WERI-Rb-1 (cell line): ENCODE measurements at regions not wholly inside any gene's neighbourhood (a gene's known extent, or its start where the extent isn't known, plus 50 kb on each side); places are given as distances from the start of the nearest gene placed in this dataset.

ENCODE experiments used
- DNase-seq: peaks from one replicate; pipeline ENCODE4 v3.0.0-alpha.2; 2020
- H3K27ac ChIP-seq: fragments of 250-450 bp; sonication (Bioruptor Pico); 2 replicates; pipeline ENCODE4 v1.5.1; 2020; ENCODE audit warnings: mild to moderate bottlenecking, moderate library complexity
- H3K27me3 ChIP-seq: fragments of 250-450 bp; sonication (Bioruptor Pico); 2 replicates; pipeline ENCODE4 v1.5.1; 2021; ENCODE audit warnings: mild to moderate bottlenecking, low read depth, moderate library complexity; ENCODE audit not compliant: insufficient read depth, severe bottlenecking
- H3K36me3 ChIP-seq: fragments of 250-450 bp; sonication (Bioruptor Pico); 2 replicates; pipeline ENCODE4 v1.5.1; 2020; ENCODE audit warnings: mild to moderate bottlenecking, moderate library complexity
- H3K4me3 ChIP-seq: 2 replicates; pipeline ENCODE4 v1.5.1; 2011; ENCODE audit warnings: low read depth, mild to moderate bottlenecking, control low read depth, low read length
- H3K9me3 ChIP-seq: fragments of 250-450 bp; sonication (Bioruptor Pico); 2 replicates; pipeline ENCODE4 v1.5.1; 2021; ENCODE audit warnings: mild to moderate bottlenecking, moderate library complexity; ENCODE audit not compliant: severe bottlenecking
- CTCF ChIP-seq: IDR thresholded peaks from 2 replicates; pipeline ENCODE4 v1.5.1; 2011; ENCODE audit warnings: low read depth, mild to moderate bottlenecking, control low read depth, inconsistent platforms, low read length

GRCh38 chr18:29874519-29875098, 1167.9 kb downstream of the DSC3 start:
- peak; percentile 31 for DNase-seq
- Histone ChIP-seq H3K9me3 (no peaks in the 10 kb centered on the region), H3K36me3 (no peaks in the 10 kb centered on the region), H3K4me3 (no peak overlapping the region), H3K27ac (no peak overlapping the region), H3K27me3 (no peaks in the 10 kb centered on the region)
- peak; percentile 48 for TF ChIP-seq CTCF

GRCh38 chr18:29873211-29873610, 1169.3 kb downstream of the DSC3 start:
- Histone ChIP-seq H3K27ac (no peak overlapping the region), H3K27me3 (no peaks in the 10 kb centered on the region), H3K9me3 (no peaks in the 10 kb centered on the region), H3K36me3 (no peaks in the 10 kb centered on the region), H3K4me3 (no peak overlapping the region)
- no peak for DNase-seq
- TF ChIP-seq CTCF, result no peak

GRCh38 chr18:29871246-29871645, 1171.3 kb downstream of the DSC3 start:
- no peak for TF ChIP-seq CTCF
- Histone ChIP-seq H3K27ac (no peak overlapping the region), H3K4me3 (no peak overlapping the region), H3K27me3 (no peaks in the 10 kb centered on the region), H3K36me3 (no peaks in the 10 kb centered on the region), H3K9me3 (no peaks in the 10 kb centered on the region)
- DNase-seq, result no peak

- H3K27me3 ChIP-seq, result no peaks in the 10 kb centered on the region
Observed at GRCh38 chr18:29862824-29863223, 1179.7 kb downstream of the DSC3 start.

GRCh38 chr18:29855637-29856036, 1186.9 kb downstream of the DSC3 start:
- TF ChIP-seq CTCF, result no peak

More at GRCh38 chr18:29862824-29863223, 1179.7 kb downstream of the DSC3 start:
- no peaks in the 10 kb centered on the region for H3K36me3 ChIP-seq
- TF ChIP-seq CTCF, result no peak
- H3K27ac ChIP-seq, result no peak overlapping the region
- H3K4me3 ChIP-seq, result no peak overlapping the region
- no peak for DNase-seq
- no peaks in the 10 kb centered on the region for H3K9me3 ChIP-seq

GRCh38 chr18:29853126-29853525, 1189.4 kb downstream of the DSC3 start:
- TF ChIP-seq CTCF, result no peak
- no peak overlapping the region for H3K4me3 ChIP-seq
- H3K36me3 ChIP-seq, result no peaks in the 10 kb centered on the region
- H3K9me3 ChIP-seq, result no peaks in the 10 kb centered on the region
- no peak overlapping the region for H3K27ac ChIP-seq
- H3K27me3 ChIP-seq, result no peaks in the 10 kb centered on the region
- DNase-seq, result no peak

More at GRCh38 chr18:29855637-29856036, 1186.9 kb downstream of the DSC3 start:
- Histone ChIP-seq H3K27me3 (no peaks in the 10 kb centered on the region), H3K36me3 (no peaks in the 10 kb centered on the region), H3K9me3 (no peaks in the 10 kb centered on the region), H3K4me3 (no peak overlapping the region), H3K27ac (no peak overlapping the region)
- DNase-seq, result no peak
